Hepatocyte (in vitro differentiated cells): ENCODE measurements at regions not wholly inside any gene's neighbourhood (a gene's known extent, or its start where the extent isn't known, plus 50 kb on each side); places are given as distances from the start of the nearest gene placed in this dataset.

ENCODE experiments used
- CTCF ChIP-seq: fragments of 200-600 bp; sonication (generic); IDR thresholded peaks from 2 replicates; pipeline ENCODE4 v1.5.1; 2016; ENCODE audit warnings: antibody characterized with exemption, mild to moderate bottlenecking; ENCODE audit not compliant: poor library complexity
- EZH2phosphoT487 ChIP-seq: fragments of 200-600 bp; sonication (generic); IDR thresholded peaks from one replicate; pipeline ENCODE4 v1.6.1; 2018; ENCODE audit warnings: antibody characterized with exemption, mild to moderate bottlenecking, low read depth, moderate library complexity; ENCODE audit not compliant: unreplicated experiment, severe bottlenecking

DNA sequence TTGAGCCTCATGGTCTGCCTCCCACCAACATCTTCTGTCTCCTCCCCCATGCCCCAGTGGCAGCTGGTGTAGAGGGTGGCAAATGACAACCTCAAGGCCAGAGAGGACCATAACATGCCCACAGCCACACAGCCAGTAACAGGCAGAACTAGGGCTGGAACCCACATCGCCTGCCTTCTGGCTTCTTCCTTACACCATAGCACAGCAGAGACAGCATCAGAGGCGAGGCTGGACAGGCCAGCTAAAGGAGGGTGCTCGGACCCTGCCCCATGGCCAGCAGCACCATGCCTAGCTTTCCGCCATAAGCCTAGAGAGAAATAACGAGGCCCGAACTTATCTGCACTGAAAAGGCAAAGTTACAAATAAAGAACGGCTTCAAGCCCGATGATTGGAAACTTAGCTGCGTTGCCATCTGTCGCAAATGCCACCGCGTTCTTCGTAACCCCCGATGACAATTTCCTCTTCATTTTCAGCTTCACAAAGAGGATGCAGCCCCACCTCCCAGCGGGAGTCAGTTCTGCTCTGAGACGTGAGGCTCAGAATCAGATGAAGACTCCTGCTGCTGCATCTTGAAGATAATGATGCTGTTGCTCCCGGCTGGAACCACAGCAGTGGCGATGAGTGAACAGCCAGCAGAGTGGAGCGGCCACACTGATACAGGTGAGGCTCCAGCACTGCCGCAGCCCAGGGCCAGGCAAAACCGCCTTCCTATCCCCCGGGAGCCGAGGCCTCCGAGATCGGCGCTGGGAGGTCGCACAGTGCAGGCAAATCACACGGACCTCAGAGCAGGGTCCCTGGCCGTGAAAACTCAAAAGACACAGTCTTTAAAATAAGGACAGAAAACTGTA lies 73.8 kb upstream of the RTL6 start:
- TF ChIP-seq CTCF = no peak
- TF ChIP-seq EZH2phosphoT487 = no peak
